ENCODE measurements at regions not wholly inside any gene's neighbourhood (a gene's known extent, or its start where the extent isn't known, plus 50 kb on each side); places are given as distances from the start of the nearest gene placed in this dataset.

- TF ChIP-seq CBFB (CRISPR knock-in tag; IDR thresholded peaks at IDR 0.05; ENCODE audit: low read depth) (no peak), NFE2L1 (CRISPR knock-in tag; IDR thresholded peaks at IDR 0.05) (no peak), MYBL2 (CRISPR knock-in tag; IDR thresholded peaks at IDR 0.05) (no peak), ZSCAN18 (CRISPR knock-in tag; IDR thresholded peaks at IDR 0.05) (no peak), KAT7 (CRISPR knock-in tag; IDR thresholded peaks at IDR 0.05; ENCODE audit: borderline replicate concordance) (no peak), JAZF1 (CRISPR knock-in tag; IDR thresholded peaks at IDR 0.05) (no peak), SP1 (CRISPR knock-in tag; conservative IDR thresholded peaks at IDR 0.05) (no peak), FOXP1 (CRISPR knock-in tag; IDR thresholded peaks at IDR 0.05; ENCODE audit: borderline replicate concordance) (no peak), ZNF396 (CRISPR knock-in tag; IDR thresholded peaks at IDR 0.05; ENCODE audit: borderline replicate concordance) (no peak), ETV6 (CRISPR knock-in tag; IDR thresholded peaks at IDR 0.05) (no peak), NR3C1 (CRISPR knock-in tag; conservative IDR thresholded peaks at IDR 0.05; ENCODE audit: low read depth) (no peak), ZBTB21 (CRISPR knock-in tag; IDR thresholded peaks at IDR 0.05; ENCODE audit: borderline replicate concordance) (no peak)
- TF ChIP-seq, protein P1, sequence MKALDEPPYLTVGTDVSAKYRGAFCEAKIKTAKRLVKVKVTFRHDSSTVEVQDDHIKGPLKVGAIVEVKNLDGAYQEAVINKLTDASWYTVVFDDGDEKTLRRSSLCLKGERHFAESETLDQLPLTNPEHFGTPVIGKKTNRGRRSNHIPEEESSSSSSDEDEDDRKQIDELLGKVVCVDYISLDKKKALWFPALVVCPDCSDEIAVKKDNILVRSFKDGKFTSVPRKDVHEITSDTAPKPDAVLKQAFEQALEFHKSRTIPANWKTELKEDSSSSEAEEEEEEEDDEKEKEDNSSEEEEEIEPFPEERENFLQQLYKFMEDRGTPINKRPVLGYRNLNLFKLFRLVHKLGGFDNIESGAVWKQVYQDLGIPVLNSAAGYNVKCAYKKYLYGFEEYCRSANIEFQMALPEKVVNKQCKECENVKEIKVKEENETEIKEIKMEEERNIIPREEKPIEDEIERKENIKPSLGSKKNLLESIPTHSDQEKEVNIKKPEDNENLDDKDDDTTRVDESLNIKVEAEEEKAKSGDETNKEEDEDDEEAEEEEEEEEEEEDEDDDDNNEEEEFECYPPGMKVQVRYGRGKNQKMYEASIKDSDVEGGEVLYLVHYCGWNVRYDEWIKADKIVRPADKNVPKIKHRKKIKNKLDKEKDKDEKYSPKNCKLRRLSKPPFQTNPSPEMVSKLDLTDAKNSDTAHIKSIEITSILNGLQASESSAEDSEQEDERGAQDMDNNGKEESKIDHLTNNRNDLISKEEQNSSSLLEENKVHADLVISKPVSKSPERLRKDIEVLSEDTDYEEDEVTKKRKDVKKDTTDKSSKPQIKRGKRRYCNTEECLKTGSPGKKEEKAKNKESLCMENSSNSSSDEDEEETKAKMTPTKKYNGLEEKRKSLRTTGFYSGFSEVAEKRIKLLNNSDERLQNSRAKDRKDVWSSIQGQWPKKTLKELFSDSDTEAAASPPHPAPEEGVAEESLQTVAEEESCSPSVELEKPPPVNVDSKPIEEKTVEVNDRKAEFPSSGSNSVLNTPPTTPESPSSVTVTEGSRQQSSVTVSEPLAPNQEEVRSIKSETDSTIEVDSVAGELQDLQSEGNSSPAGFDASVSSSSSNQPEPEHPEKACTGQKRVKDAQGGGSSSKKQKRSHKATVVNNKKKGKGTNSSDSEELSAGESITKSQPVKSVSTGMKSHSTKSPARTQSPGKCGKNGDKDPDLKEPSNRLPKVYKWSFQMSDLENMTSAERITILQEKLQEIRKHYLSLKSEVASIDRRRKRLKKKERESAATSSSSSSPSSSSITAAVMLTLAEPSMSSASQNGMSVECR (CRISPR knock-in tag; IDR thresholded peaks at IDR 0.05; ENCODE audit: borderline replicate concordance), result no peak
- TF ChIP-seq, protein P2, sequence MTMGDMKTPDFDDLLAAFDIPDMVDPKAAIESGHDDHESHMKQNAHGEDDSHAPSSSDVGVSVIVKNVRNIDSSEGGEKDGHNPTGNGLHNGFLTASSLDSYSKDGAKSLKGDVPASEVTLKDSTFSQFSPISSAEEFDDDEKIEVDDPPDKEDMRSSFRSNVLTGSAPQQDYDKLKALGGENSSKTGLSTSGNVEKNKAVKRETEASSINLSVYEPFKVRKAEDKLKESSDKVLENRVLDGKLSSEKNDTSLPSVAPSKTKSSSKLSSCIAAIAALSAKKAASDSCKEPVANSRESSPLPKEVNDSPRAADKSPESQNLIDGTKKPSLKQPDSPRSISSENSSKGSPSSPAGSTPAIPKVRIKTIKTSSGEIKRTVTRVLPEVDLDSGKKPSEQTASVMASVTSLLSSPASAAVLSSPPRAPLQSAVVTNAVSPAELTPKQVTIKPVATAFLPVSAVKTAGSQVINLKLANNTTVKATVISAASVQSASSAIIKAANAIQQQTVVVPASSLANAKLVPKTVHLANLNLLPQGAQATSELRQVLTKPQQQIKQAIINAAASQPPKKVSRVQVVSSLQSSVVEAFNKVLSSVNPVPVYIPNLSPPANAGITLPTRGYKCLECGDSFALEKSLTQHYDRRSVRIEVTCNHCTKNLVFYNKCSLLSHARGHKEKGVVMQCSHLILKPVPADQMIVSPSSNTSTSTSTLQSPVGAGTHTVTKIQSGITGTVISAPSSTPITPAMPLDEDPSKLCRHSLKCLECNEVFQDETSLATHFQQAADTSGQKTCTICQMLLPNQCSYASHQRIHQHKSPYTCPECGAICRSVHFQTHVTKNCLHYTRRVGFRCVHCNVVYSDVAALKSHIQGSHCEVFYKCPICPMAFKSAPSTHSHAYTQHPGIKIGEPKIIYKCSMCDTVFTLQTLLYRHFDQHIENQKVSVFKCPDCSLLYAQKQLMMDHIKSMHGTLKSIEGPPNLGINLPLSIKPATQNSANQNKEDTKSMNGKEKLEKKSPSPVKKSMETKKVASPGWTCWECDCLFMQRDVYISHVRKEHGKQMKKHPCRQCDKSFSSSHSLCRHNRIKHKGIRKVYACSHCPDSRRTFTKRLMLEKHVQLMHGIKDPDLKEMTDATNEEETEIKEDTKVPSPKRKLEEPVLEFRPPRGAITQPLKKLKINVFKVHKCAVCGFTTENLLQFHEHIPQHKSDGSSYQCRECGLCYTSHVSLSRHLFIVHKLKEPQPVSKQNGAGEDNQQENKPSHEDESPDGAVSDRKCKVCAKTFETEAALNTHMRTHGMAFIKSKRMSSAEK (CRISPR knock-in tag; IDR thresholded peaks at IDR 0.05; ENCODE audit: borderline replicate concordance), result no peak
- TF ChIP-seq, protein P3, sequence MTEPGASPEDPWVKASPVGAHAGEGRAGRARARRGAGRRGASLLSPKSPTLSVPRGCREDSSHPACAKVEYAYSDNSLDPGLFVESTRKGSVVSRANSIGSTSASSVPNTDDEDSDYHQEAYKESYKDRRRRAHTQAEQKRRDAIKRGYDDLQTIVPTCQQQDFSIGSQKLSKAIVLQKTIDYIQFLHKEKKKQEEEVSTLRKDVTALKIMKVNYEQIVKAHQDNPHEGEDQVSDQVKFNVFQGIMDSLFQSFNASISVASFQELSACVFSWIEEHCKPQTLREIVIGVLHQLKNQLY (CRISPR knock-in tag; IDR thresholded peaks at IDR 0.05), result no peak
Measured at GRCh38 chr17:63132459-63132911, 166.4 kb downstream of the TANC2 start (continued).

DNA sequence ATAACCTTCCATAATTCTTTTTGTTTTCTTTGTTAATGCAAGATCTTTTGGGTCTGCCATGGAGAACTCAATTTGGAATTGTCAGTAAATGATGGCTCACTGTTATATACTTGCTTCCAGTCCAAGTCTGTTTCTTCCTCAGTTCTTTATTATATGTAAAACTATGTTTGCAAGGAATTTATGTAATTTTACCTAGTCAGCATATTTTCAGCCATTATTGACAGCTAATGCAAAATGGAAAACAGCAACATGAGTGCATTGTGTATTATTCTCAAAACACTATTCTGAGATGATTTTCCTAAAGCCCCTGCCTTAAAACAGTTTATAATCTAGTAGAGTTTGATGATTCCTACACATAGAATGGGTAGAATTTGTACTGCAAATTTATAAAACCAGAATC is 167.5 kb downstream of the TANC2 start:
- DNase-seq (ENCODE audit: low spot score) (no peak), ATAC-seq (no peak)
- no peaks in the 10 kb centered on the region for H3K27me3 Mint-ChIP-seq (ENCODE audit: low read depth)
- no peaks in the 10 kb centered on the region for H3K9me3 Mint-ChIP-seq
- H3K4me3 Mint-ChIP-seq, result no peak overlapping the region
- POLR2A ChIA-PET, result no interaction called here
- no peak overlapping the region for H3K27ac Mint-ChIP-seq
- CTCF ChIA-PET, result no interaction called here
- peaks cover 24% of the 10 kb centered on the region for H3K4me1 Mint-ChIP-seq
- TF ChIP-seq ZSCAN18 (CRISPR knock-in tag; IDR thresholded peaks at IDR 0.05), result no peak
- H3K36me3 Mint-ChIP-seq, result no peaks in the 10 kb centered on the region

Measured in WTC11 (cell line).